Activated T-cell treated with anti-CD3 and anti-CD28 coated beads, Interleukin-2, amount 50 U/mL, for 48 hours (primary cell): ENCODE measurements at regions not wholly inside any gene's neighbourhood (a gene's known extent, or its start where the extent isn't known, plus 50 kb on each side); places are given as distances from the start of the nearest gene placed in this dataset.

Experiments used
- DNase-seq, 2 experiments: peaks; one replicate each; pipeline ENCODE4 v3.0.0-alpha.2; 2020

DNA sequence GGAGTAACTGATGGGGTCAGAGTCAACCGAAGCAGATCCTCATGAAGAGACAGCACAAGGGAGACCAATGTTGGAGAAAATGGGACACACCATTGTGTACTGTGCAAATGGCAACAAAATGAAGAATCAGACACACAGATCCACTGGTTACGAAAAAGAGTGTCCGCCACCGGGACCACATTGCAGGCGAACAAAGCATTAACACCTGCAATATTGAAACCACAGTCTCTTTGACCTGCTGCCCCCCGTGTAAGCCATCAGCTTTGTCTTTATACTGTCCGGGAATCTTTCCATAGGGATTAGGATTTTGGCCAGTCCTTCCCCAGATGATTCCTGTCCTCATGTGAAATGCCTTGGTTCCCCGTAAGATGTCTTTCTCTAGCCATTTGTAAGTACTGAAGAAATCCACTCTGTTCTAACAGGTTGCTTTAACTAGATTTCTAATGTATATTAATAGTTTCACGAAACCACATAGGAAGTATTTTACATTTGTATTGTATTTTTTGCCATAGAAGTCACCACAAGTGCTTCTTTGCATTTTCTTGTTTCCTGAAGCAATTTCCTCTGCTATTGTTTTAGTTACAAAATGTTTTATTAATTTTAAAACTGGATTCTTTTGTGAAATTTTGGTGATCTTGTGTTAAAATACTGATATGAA, 140.8 kb upstream of the NFE2L3 start:
- DNase-seq: no peak

DNA sequence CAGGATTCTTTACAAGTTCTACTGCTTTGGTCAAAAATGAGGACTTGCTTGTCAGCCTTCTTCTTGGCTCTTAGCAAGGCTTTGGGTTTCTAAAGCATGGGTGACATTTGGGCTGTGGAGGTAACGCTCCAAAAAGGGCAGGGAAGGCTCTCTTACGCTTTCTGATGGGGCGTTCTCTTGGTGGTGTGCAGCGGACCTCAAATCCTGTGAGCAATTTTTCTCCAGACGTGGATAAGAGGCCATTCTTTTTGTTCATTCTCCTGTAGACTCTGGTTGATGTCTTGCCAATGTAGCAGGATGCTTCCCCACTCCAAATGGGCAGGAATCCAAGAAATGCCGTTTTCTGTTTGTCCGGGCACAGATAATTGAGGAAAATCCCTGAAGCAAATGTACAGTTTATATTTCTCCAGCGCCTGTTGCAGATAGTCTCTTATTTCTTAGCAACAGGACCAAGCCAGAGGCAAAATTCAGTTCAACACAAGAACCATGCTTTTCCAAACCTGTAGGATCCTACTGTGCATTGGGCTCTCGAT, 138.4 kb upstream of the NFE2L3 start:
- no peak for DNase-seq

GRCh38 chr7:26022982-26023381, 129.0 kb upstream of the NFE2L3 start:
- no peak for DNase-seq

DNA sequence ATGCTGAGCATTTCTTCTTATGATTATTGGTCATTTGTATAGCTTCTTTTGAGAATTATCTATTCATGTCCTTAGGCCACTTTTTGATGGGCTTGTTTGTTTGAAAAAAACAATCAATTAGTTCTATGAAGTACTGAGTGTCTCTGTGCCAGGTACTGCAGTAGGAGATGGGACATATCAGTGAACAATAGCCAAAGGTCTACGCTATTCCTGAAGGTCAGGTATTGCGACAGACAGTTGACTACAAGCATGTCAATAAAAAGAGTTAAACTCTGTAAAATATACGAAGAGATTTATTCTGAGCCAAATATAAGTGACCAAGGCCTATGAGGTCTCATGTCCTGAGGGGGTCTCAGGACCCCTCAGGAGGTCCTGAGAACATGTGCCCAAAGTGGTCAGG, 122.1 kb upstream of the NFE2L3 start:
- DNase-seq: no peak

DNA sequence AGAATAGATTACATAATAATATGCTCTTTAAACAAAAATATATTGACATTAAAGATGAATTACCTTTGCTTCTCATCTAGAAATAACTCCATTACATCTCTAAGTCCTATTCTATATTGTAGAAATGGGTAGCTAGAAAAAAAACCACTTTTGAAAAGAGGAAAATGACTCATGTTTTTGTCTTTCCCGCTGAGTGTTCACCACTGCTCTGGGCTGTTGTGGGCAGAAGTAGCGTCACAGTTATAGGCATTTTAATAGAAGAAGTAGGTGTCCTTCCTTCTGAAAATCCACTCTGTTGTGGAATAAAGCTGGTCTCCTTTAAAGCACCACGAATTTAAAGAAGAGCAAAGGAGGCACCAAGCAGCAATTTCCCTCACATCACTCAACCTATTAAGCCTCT, 117.6 kb upstream of the NFE2L3 start:
- no peak for DNase-seq

- DNase-seq: no peak
These were observed 116.4 kb upstream of the NFE2L3 start for GRCh38 chr7:26035552-26035951.

DNA sequence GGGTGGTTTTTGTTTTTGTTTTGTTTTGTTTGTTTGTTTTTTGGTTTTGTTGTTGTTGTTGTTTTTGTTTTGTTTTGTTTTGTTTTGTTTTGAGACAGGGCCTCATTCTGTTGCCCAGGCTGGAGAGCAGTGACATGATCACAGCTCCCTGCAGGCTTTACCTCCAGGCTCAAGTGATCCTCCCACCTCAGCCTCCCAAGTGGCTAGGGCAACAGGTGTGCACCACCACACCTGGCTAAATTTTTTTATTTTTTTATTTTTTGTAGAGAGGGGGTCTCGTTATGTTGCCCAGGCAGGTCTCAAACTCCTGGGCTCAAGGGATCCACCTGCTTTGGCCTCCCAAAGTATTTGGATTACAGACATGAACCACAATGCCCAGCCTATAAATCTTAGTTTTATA, 115.9 kb upstream of the NFE2L3 start:
- DNase-seq: no peak

DNA sequence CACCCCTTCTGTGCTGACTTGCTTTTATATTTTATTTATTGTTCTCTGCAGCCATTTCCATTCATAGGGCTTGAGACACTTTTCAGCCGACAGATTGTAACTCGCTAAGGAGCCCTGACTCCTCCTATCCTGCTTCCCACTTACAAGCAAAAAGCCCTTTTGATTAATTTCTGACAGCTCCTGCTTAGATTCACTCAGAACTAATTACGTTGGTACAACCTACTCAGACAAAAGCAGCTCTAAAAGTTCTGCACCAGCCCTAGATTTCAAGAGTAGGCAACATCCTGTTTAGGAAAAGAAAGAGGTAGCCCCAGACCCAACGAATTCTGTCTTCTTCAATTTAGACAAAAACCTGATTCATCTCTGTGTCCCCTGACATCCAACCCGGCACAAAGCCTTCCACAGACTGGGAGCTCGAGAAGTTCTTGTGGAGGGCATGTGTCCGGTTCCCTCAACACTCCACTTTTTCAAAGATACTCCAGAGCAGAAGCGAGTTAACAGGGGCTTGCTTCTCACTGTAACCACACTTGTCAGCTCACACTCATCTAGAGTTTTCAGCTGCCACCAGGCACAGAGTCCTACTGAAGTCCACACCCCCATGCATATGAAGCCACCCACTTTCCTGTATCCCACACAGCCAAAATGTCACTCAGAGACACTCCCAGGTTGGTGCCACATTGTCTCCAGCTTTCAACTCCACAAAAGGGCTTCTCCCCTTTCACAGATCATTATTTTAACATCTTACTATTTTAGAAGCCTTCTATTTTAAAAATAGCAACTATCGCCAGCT, 113.6 kb upstream of the NFE2L3 start:
- DNase-seq: no peak

- no peak for DNase-seq
These were observed 111.9 kb upstream of the NFE2L3 start for GRCh38 chr7:26040085-26040484.

- no peak for DNase-seq
These were observed 109.8 kb upstream of the NFE2L3 start for GRCh38 chr7:26042237-26042636.

GRCh38 chr7:26043801-26044200, 108.2 kb upstream of the NFE2L3 start:
- no peak for DNase-seq

DNA sequence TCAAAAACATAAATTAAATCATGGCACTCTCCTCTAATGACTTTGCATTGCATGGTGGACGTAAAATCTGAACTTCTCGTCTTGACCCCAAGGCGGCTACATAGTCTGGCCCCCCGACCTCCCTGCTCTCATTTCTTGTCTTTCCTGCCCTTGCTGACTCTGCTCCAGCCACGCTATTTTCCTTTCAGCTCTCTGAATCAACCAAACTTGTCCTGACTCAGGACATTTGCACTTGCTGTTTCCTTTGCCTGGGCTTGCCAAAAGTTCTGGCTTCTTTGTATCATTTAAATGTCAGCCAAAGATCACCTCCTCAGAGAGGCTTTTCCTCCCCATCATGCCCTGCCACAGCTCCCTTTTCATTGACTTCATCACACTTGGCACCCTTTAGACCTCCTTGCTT, 107.7 kb upstream of the NFE2L3 start:
- no peak for DNase-seq

DNA sequence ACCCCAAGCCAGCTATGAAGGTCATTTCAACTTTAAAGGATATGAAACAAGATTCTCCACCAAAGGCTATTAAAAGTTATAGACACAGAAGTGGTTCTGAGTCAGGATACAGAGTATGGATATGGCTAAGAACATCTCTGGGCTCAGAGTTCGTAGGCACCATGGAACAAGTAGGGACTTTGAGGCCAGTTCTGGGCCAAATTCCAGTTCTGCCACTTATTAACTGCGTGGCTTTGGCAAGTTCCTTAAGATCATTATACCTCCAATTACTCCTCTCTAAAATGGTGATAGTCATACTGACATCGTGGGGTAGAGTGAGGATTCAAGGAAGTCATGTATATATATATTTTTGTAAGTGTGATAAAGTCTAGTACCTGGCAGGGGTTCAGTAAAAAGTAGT, 105.8 kb upstream of the NFE2L3 start:
- DNase-seq: no peak

DNA sequence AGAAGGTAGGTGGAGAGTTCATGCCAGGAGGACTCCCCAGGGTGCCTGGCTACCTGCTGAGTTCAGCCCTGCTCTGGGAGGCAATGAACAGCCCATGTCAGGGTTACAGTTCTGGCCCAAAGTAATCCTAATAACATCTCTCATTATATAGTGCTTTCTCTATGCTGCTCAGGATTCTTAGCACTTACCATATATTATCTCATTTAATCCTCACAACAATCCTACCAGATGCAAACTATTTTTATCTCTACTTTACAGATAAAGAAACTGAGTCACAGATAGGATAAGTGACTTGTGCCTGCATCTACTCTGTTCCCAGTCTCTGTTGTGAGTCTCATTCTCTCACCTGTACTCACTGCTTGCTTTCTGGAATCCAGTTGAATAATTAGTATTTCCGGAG, 105.1 kb upstream of the NFE2L3 start:
- no peak for DNase-seq

DNA sequence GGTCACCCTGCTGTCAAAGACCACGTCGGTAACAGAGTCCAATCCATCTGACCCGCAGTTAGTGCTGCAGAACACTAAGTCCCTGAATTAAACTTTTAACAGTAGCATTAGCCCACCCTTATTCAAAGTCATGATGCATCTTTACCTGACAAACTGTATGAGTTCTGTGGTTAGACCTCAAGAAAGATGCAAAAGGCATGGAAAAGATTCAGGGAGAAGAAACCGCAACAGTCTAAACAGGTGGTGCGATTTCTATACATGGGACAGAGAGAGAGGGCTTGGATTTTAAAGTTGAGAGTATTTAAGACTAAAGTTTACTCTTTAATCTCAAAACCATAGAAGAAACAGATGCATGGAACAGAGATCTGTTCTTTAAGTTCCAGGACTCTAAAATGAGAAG, 103.3 kb upstream of the NFE2L3 start:
- DNase-seq: no peak

DNA sequence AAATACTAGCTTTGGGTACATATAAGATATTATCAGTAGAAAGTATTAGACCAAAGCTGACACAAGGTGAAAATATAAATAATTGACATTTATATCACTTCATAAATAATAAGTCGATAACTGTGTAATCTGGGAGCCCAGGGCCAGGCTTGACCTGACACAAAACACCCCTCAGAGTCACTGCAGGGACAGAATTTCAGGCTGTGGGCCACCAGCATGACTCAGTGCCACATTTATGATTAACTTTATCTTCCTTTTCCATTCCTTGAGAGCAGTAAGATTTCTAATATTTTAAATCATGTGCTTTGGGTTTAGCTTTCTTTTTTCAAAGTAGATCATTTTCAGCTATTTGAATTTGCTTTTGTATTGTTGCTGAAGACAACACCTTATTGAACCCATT, 102.9 kb upstream of the NFE2L3 start:
- DNase-seq: no peak

DNA sequence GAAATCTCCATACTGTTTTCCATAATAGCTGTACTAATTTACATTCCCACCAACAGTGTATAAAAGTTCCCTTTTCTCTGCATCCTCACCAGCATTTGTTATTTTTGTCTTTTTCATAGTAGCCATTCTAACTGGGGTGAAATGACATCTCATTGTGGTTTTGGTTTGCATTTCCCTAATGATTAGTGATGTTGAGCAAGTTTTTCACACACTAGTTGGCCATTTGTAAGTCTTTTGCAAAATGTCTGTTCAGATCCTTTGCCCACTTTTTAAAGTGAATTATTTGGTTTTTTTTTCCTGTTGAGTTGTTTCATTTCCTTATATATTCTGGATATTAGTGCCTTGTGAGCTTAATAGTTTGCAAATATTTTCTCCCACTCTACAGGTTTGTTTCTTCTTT, 101.0 kb upstream of the NFE2L3 start:
- DNase-seq: no peak

- no peak for DNase-seq
These were observed 99.3 kb upstream of the NFE2L3 start for GRCh38 chr7:26052706-26053105.

GRCh38 chr7:26054386-26054785, 97.6 kb upstream of the NFE2L3 start:
- no peak for DNase-seq

GRCh38 chr7:26055241-26055640, 96.8 kb upstream of the NFE2L3 start:
- no peak for DNase-seq

DNA sequence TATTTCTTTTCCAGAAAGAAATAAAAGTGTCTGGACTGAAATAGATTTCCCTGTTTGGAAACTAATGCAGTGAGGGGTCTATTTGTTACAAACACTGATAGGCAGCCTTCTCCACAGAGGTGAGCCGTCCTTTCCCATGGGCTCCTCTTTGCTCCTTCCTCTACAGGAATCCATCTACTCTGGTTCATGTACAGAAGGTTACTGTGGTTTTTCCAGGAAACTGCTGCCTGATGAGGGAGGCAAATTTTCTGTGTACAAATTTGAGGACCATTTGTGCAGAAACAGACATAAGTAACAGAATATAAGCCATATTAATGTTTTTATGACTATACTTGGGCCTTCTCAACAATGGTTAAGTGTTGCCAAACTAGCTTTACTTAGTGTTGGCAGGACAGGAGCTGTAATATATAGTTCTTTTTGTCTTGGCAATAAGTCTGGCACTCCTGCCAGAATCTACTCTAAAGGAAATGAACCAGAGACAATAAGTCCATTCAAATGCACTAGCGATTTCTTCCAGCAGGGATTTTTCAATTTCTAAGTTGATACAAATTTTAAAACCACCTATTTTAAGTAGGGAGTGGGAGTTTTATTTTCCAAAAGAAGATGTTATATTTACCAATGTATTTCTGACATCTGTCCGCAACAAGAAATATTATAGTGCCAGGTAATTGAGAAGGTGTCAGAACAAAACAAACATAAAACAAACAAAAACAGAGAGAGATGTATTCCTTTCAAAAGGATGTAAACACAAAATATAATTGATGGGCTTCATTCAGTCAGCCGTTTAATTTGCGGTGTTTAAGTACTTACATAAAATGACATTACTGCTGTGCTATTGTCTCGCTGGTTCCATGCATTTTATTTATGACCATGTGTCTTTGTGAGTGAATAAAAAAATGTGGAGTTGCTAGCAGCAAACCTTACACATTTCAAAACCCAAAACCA, 91.0 kb upstream of the NFE2L3 start:
- DNase-seq: no peak

DNA sequence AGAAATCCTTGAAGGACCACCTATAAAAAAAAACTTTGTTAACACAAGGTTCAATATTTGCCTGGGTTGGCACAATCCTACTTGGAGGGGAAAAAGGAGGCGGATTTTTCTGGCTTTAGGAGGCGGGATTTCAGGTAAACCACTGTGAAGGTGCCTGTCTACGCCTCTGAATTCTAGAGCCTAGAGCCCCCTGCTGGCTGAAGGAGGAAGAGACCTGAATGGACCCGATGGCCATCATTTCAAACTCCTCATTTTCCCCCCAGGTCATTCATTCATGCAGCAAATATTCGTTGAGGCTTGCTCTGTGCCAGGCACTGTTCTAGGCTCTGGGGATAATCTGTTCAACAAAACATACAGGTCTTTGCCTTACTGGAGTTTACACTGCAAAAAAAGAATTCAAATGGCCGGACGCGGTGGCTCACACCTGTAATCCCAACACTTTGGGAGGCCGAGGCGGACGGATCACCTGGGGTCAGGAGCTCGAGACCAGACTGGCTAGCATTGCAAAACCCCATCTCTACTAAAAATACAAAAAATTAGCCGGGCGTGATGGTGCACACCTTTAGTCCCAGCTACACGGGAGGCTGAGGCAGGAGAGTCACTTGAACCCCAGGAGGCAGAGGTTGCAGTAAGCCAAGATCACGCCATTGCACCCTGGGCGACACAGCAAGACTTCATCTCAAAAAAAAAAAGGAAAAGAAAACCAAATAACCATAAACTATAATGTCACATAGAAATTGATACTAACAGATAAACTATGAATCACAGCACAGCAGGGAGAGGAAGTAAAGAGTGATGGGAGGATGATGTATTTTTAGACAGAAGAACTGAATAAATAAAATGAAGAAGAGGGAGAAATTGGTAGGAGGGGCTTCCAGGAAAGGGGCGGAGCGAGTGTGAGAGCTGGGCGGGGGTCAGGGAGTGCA, 90.1 kb upstream of the NFE2L3 start:
- DNase-seq: peak; percentile 82 to 83
